ENCODE measurements at regions not wholly inside any gene's neighbourhood (a gene's known extent, or its start where the extent isn't known, plus 50 kb on each side); places are given as distances from the start of the nearest gene placed in this dataset.

DNA sequence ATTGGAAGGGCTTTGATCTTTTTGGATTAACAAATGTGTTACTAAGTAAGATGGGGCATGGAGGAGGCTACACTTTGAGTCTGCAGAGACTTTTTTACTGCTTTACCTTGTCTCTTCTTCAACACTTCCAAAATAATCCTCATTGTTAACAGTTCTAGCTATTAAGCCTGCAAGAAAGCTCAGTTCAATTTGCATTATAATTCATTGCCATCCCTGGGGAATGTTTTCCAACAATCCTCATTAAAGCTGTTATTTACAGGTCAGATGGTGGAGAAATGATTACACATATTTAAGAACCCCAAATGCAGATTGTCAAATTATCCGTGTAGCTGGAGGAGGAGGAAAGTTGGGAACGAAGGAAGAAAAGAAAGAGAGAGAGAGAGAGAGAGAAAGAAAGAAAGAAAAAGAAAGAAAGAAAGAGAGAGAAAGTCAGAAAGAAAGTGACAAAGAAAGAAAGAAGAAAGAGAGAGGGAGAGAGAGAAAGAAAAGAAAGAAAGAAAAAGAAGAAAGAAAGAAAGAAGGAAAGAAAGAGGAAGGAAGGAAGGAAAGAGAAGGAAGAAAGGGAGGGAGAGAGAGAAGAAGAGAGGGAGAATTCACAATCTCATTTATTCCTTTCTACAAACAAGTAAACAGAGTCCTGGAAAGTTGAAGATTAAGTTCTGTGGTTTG, 443.9 kb downstream of the INSC start:
- no peak for DNase-seq (ENCODE audit: low read depth)
- in situ Hi-C loops (cut with HindIII; ENCODE audit: low pct_unique_long_range_greater_than_20kb, low sequenced_read_pairs) = no loop called here

DNA sequence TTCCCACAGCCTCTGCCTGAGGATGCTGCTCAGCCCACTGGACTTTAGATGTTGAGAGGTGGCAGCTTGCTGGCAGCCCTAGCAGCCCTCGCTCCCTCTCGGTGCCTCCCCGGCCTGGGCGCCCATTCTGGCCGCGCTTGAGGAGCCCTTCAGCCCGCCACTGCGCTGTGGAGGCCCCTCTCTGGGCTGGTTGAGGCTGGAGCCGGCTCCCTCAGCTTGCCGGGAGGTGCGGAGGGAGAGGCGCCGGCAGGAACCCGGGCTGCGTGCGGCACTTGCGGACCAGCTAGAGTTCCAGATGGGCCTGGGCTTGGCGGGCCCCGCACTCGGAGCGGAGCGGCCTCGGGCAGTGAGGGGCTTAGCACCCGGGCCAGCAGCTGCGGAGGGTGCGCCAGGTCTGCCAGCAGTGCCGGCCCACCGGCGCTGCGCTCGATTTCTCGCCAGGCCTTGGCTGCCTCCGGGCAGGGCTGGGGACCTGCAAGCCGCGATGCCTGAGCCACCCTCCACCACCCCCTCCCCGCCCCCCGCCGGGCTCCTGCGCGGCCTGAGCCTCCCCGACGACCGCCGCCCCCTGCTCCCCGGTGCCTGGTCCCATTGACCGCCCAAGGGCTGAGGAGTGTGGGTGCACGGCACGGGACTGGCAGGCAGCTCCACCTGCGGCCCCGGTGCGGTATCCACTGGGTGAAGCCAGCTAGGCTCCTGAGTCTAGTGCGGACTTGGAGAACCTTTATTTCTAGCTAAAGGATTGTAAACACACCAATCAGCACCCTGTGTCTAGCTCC, 446.2 kb downstream of the INSC start:
- DNase-seq (ENCODE audit: low read depth) = no peak
- in situ Hi-C loops (cut with HindIII; ENCODE audit: low pct_unique_long_range_greater_than_20kb, low sequenced_read_pairs) = no loop called here

DNA sequence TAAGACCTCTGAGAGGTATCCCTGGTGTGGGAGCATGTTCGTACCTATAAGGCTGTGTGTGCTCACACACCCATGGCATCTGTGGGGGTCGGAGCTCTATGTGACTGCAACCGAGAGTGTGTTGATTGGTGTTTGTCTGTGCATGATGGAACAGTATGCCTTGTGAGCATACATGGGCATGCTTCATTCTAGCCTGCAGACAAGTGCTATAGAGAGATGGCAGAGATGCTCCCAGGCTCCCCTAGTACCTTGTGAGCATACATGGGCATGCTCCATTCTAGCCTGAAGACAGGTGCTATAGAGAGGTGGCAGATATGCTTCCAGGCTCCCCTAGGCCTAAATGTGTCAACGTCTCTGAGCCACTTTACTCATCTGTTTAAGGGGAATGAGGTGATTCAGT, 447.5 kb downstream of the INSC start:
- no peak for DNase-seq (ENCODE audit: low read depth)

DNA sequence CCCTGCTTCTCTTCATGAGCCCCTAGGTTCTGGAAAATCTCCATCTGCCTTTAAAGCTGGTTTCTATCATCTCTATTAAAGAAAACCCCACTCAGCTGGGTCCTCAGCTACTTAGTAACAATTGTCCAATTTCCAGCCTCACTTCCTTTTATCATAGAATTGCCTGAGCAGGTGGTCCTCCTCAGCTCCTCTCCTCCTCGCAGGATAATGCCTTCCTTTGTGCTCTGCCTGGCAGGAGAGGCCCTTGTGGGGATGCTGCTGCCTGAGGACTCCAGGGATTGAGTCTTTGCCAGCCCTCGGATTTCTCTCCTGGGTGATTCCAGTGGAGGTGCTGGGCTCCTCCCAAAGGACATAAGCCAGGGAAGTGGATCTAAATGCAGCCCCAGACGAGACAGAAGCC, 448.3 kb downstream of the INSC start:
- in situ Hi-C loops (cut with HindIII; ENCODE audit: low pct_unique_long_range_greater_than_20kb, low sequenced_read_pairs) = no loop called here
- no peak for DNase-seq (ENCODE audit: low read depth)

More for the DNA sequence above, 447.5 kb downstream of the INSC start:
- in situ Hi-C loops (cut with HindIII; ENCODE audit: low pct_unique_long_range_greater_than_20kb, low sequenced_read_pairs) = no loop called here

DNA sequence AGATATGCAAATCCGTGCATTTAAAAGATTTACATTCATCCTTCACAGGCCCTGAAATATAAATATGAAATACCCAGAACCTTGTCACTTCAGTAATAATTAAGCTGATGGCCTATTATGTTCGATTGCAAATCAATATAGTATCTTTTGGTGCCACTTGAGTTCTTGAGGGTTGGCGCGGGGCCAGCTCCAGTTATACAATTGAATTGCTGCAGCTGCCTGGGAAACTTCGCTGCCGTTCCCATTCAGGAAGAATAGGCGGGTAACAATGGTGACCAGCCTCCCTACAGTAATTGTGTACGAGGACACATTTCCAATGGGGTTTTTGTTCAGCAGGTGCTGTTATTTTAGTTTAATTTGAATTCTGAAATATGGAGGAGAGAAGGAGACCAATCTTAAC, 451.2 kb downstream of the INSC start:
- in situ Hi-C loops (cut with HindIII; ENCODE audit: low pct_unique_long_range_greater_than_20kb, low sequenced_read_pairs) = no loop called here

DNA sequence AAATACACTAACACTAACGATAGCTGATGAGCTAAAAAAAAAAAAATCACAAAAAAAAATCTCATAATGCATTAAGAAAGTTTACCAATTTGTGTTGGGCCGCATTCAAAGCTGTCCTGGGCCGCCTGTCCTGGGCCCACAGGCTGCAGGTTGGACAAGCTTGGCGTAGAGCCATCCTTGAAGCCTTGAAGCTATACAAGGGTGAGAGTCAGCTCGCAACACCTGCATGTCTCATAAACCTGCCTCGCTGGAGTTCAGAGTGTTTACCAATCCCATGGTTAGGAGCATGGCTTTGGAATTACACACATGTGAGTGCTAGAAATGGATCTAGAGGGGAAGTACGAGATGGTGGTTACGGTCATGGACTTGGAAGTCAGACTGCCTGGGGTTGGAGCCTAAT, 453.7 kb downstream of the INSC start:
- DNase-seq (ENCODE audit: low read depth) = no peak
- in situ Hi-C loops (cut with HindIII; ENCODE audit: low pct_unique_long_range_greater_than_20kb, low sequenced_read_pairs) = no loop called here

More for the DNA sequence above, 451.2 kb downstream of the INSC start:
- no peak for DNase-seq (ENCODE audit: low read depth)

DNA sequence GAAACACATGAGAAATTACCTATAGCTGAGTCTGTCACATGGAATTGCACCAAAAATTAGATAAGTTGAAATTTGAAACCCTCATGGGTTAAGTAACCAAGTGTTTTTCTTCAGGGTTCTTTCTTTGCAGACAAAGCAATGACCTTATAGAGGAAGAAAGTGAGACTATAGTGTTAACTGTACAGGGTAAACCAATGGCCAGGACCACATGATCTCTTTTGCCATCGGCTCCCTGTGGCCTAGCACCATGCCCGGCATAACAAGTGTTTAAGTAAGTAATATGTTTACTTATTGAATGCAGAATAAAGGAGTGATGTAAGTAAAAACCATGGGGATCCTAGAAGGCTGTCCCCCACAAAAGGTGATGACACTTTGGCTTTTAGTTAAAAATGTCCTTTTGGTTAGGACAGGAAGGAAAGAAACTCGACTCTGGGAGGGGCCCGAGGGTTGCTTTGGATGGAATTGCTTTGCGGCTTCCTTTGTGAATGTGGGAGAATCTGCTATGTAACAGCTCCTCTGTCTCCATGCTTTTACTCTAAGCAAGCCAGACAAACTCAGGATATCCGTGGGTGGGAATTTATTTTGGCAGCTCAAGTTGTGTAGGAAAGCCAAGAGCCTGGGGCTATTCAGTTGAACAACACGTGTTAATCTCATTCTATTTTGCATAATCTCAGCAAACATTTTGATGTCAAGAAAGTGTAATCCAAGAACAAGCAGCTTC, 454.7 kb downstream of the INSC start:
- in situ Hi-C loops (cut with HindIII; ENCODE audit: low pct_unique_long_range_greater_than_20kb, low sequenced_read_pairs) = no loop called here
- DNase-seq (ENCODE audit: low read depth) = no peak

DNA sequence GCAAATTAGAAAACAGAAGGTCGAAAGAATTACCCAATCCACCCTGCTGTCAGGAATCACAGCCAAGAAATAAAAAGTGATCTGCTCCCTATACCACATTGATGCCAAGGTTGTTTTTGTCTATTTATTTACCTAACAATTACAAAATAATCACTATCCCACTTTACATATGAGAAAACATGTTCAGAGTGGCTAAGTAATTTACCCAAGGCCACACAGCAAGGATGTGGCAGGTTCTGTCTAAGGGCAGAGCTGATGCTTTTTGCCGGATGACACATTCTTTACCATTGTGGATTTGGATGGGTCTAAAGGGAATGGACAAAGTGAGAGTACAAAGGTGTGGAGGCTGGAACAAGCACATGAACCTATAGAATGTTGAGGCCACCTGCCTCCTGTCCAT, 460.7 kb downstream of the INSC start:
- in situ Hi-C loops (cut with HindIII; ENCODE audit: low pct_unique_long_range_greater_than_20kb, low sequenced_read_pairs) = no loop called here
- no peak for DNase-seq (ENCODE audit: low read depth)

DNA sequence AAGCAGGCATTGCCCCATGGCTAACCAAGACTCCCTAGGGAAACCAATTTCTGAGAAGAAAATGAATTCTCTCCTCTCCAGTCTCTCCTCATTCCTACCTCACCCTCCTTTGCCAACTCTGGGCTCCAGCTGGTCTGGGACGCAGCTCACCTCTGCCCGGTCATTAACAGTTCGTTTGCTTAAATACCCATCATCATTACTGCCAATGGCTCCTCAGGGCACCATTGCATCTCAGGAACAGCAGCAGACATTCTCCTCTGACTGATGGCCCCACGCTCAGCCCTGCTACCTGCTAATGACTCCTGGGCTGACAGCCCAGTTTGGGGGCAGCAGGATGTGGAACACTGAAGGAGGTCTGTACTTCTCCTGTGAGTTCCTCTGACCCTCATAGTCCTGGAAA, 462.0 kb downstream of the INSC start:
- in situ Hi-C loops (cut with HindIII; ENCODE audit: low pct_unique_long_range_greater_than_20kb, low sequenced_read_pairs) = no loop called here
- DNase-seq (ENCODE audit: low read depth) = no peak

DNA sequence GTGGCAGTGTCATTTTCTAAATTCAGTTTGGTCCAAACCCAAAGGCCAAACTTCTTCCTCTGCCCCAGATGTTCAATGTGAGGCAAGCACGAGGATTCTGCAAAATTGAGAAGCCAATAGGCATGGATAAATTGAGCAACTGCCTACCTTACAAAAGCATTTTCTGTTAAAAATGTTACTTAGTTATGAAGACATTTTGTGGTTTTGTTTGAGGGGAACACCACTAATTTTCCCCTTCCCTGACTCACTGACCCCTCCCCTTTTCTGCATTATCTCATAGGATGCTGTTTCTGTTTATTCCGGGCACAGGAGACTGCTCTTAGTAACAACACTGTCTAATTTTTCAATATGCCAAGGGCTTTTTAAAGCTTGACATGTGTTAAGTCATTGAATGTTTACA, 462.8 kb downstream of the INSC start:
- no peak for DNase-seq (ENCODE audit: low read depth)
- in situ Hi-C loops (cut with HindIII; ENCODE audit: low pct_unique_long_range_greater_than_20kb, low sequenced_read_pairs) = no loop called here

DNA sequence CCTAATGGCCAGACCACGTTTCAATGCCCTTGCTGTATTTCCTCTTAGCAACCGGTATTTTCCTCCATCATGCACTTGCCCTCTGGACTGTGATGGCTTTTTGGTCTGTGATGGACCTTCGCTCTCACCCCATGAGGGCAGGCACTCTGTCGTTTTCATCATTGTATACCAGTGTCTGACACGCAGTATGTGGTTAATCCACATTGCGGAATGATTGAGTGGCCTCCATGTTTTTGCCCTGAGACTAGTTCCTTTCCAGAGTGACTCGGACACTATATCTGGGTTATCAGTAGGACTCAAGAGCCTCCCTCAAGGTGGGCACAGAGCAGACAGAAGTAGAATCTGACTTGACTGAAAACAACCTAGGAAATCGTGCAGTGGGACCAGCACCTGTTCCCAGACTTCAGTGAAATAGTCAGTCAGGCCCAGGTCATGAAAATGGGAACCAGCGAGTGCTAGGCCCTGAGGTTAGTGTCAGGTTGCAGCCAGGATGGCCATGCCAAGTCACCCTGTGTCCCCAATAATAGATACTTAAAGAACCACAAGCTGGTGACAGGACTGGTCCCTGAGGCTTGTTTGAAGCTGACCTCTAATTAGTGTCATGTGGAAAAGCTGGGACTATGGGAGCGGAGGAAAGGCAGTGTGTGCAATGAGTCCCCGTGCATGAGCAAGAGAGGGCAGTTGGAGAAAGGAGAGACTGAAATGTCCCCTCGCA, 464.7 kb downstream of the INSC start:
- no peak for DNase-seq (ENCODE audit: low read depth)
- in situ Hi-C loops (cut with HindIII; ENCODE audit: low pct_unique_long_range_greater_than_20kb, low sequenced_read_pairs) = no loop called here

DNA sequence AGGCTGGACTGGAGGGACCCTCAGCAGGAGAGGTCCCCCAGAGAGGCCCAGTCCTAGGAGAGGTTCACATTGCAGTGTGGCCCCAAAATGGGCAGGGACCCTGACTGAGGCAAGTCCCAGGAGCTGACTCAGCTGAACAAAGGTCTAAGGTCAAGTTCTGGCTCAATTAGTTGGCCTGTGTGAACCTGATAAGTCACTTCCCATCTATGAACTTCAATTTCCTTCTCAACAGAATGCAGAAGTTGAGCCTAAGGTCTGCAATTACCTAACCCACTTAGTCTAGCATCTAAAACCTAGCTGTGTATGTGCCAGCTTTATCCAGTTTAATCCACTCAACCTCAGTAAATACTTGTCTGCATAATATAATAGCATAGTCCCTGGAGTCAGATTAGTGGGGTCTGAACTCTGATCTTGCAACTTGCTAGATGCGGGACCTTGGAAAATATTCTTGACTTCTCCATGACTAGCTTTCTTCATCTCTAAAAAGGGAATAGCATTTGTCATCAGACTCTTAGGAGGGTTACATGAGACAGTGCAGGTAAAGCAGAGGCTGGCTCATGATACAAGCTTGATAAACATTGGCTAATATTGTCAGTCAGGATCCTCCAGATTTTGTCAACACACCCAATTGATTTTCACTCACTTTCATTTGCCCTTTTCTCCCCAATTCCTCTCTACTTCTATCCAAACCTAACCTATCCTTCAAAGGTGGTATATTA, 465.5 kb downstream of the INSC start:
- DNase-seq (ENCODE audit: low read depth) = no peak
- in situ Hi-C loops (cut with HindIII; ENCODE audit: low pct_unique_long_range_greater_than_20kb, low sequenced_read_pairs) = no loop called here

DNA sequence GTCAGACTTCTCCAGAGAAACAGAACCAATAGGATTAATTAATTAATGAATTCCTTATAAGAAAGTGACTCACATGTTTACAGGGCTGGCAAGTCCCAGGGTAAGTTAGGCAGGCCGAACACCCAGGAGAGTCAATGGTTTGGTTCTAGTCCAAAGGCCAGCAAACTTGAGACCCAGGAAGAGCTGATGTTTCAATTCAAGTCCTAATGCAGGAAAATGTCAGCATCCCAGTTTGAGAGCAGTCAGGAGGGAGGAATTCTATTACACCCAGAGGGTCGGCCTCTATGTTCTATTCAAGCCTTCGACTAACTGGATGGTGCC, 466.0 kb downstream of the INSC start:
- DNase-seq (ENCODE audit: low read depth) = no peak
- in situ Hi-C loops (cut with HindIII; ENCODE audit: low pct_unique_long_range_greater_than_20kb, low sequenced_read_pairs) = no loop called here

DNA sequence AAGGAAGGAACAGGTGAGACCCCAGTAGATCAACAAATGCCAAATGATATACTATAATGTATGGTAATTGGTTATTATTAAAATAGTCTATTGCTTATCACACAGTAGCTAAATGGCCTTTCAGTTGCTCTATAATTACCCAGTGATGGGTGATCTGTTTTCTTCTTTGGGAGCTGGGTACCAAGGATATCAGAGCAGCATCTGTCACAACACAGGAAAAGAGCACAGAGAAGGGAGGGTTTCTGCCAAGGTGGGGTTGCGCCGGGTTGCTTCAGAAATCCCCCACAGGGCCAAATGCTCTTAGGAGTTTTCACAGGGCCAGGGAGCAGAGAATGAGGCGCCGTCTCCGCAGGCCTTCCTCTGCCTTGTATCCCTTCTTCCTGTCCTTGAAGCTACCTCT, 469.4 kb downstream of the INSC start:
- no peak for DNase-seq (ENCODE audit: low read depth)
- in situ Hi-C loops (cut with HindIII; ENCODE audit: low pct_unique_long_range_greater_than_20kb, low sequenced_read_pairs) = no loop called here

DNA sequence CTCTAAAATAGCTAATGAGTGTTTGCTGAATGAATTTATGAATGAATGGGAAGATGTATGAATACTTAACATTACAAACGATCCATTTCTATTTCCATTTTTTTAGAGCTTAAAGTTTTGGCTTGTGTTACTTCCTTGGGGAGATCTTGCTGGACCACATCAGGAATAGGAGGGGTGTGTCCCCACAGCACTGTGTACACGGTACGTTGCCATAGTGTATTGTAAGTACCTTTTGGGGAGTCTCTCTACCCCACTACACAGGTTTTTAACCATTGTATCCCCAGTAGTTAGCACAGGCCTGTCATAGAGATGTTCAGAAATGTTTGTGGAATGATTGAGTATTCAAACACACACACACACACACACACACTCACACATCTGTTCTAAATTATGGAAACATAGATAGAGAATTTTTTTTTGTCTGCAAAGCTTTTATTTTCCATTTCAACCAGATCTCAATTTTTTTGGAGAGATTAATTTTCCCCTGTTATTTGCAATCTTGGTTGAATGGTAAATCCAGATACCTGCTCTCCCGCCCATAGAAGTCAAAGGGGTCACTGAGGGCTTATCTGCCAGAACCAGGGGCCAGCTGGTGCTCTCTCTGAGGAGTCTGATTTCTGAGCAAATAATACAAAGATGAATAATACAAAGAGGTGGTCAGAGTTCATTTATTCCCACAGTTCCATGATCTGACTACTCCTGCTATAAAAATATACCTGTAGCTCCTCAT, 471.0 kb downstream of the INSC start:
- DNase-seq (ENCODE audit: low read depth) = no peak
- in situ Hi-C loops (cut with HindIII; ENCODE audit: low pct_unique_long_range_greater_than_20kb, low sequenced_read_pairs) = no loop called here

DNA sequence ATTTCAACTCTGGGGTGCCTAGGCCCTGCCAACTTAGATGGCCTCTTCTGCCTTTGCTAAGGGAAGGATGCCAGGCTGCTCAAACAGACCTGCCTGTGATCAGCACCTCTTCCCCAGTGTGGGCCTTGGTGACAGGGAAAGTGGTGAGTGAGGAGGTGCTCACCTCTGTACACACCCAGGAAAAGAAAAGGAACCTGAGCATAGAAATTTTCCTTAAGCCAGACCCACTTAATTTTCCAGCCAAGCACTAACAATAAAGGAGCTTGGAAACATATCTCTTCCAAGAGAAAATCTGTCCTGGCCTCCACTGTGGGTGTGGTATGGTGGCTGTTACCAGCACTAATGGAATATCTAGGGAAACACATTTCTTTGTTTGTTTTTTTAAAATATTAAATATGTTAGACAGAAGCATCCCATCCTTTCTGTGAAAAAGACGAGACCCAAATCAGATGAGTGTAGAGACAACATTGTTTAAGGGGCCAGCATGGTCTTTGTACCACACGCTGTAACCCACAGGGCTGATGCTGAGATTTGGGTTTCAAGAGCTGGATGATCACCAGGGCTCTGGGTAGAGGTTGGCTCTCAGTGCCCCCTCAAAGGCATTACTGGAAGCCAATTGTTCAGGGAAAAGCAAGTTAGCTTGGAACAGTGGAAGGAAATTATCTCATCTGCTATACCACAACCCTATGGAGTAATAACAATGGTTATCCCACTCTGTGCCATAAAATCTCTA, 472.2 kb downstream of the INSC start:
- DNase-seq (ENCODE audit: low read depth) = no peak
- in situ Hi-C loops (cut with HindIII; ENCODE audit: low pct_unique_long_range_greater_than_20kb, low sequenced_read_pairs) = no loop called here

DNA sequence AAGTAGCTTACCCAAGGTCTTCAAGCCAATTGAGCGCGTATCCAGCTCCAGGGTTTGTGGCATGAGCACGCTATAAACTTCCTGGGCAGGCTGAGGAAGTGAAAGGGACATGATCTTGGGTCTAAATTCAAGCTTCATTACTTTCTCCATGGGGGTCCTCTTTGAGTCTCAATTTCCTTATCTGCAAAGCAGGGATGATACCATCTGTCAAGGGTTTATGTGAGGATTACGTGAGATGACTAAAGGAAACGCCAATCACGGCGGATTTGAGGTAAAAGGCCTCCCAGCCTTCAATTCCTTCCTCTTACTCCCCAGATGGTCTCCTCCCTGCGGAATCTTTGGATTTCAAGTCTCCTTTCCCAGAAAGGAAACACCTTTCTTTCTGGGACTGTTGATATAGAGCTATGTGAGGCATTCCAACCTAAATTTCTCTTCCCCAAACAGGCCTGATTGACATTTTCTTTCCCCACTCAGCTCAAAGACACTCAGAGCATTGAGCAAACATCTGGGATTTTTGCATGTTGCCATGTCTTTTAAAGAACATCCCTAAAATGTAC, 474.4 kb downstream of the INSC start:
- in situ Hi-C loops (cut with HindIII; ENCODE audit: low pct_unique_long_range_greater_than_20kb, low sequenced_read_pairs) = no loop called here
- no peak for DNase-seq (ENCODE audit: low read depth)

All from Caki2 (cell line).